ENCODE measurements at regions not wholly inside any gene's neighbourhood (a gene's known extent, or its start where the extent isn't known, plus 50 kb on each side); places are given as distances from the start of the nearest gene placed in this dataset.

DNA sequence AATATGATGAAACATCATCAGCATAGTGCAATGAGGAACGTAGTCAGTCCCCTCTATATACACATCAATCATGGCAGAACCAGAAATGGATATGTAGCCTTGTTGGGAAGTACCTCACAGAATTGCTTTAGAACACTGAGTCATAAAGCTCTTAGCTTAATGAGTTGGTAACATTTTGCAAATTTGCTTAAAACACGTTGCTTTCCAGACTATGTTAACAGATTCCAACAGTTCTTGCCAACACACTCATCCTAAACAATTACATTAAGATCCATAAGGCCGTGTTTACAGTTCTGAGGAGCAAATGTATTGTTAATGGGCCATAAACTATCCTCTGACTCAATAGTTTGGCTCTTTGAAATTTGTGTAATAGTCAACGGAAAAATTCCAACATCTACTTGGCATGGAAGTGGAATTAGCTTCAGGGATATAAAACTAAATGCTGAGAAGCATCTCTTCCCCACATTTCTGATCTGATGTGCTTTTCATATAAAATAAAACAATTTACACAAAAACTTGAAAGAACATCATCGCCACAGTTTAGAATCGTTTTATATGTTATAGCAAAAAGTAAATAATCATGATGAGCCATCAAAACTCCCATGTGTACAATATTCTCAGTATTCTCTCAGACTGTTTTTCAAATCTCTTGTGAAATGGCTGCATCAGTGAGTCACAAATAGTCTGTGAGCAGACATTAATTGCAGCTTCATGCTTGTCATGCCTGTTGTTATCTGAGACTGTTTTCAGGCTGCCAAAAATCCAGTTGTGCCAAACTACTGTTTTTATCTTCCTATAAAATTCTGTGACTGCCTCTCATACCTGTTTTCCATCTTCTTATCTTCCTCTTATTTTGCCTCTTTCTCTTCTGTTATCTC, 291.9 kb downstream of the COX7C start:
- Histone ChIP-seq H3K27me3 (no peaks in the 10 kb centered on the region), H3K36me3 (no peaks in the 10 kb centered on the region), H3K9me3 (ENCODE audit: low read depth) (no peaks in the 10 kb centered on the region), H3K4me1 (ENCODE audit: low read depth) (peaks cover 14% of the 10 kb centered on the region), H3K27ac (no peak overlapping the region), H3K4me3 (no peak overlapping the region)
- TF ChIP-seq CTCF (IDR thresholded peaks at IDR 0.05; ENCODE audit: low read depth, low read length), result no peak
- peak in 1 of 2 donors; percentile 87 for DNase-seq (ENCODE audit: low read depth in 1 of 2, low spot score in 1 of 2)

GRCh38 chr5:86917117-86917579, 299.4 kb downstream of the COX7C start:
- DNase-seq (ENCODE audit: low read depth in 1 of 2, low spot score in 1 of 2), result peak; percentile 68 to 78
- no peaks in the 10 kb centered on the region for H3K4me1 ChIP-seq (ENCODE audit: low read depth)
- no peaks in the 10 kb centered on the region for H3K27me3 ChIP-seq
- H3K9me3 ChIP-seq (ENCODE audit: low read depth), result no peaks in the 10 kb centered on the region
- no peak for TF ChIP-seq CTCF (IDR thresholded peaks at IDR 0.05; ENCODE audit: low read depth, low read length)
- no peaks in the 10 kb centered on the region for H3K36me3 ChIP-seq
- no peak overlapping the region for H3K27ac ChIP-seq
- no peak overlapping the region for H3K4me3 ChIP-seq

DNA sequence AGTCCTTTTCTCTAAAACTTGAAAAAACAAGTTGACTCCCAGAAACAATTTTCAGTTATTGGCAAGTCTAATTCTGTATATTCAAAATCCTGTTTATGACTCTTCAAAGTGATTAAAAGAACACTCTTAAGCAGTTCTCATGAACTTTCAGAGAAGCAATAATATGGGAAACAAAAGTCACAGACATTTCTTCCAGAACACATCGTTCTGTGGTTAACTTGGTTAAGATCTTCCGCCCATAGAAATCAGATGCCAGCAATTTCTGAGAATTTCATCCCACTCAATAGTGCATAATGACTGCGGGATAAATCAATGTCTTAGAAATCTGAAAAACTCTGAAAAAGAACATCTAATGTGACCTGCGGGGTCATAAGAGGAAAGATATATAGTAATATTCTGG, 300.5 kb downstream of the COX7C start:
- H3K4me1 ChIP-seq (ENCODE audit: low read depth), result no peaks in the 10 kb centered on the region
- no peak overlapping the region for H3K27ac ChIP-seq
- no peak for TF ChIP-seq CTCF (IDR thresholded peaks at IDR 0.05; ENCODE audit: low read depth, low read length)
- DNase-seq (ENCODE audit: low read depth in 1 of 2, low spot score in 1 of 2), result no peak
- H3K9me3 ChIP-seq (ENCODE audit: low read depth), result no peaks in the 10 kb centered on the region
- H3K36me3 ChIP-seq, result no peaks in the 10 kb centered on the region
- no peaks in the 10 kb centered on the region for H3K27me3 ChIP-seq
- H3K4me3 ChIP-seq, result no peak overlapping the region

- no peak for TF ChIP-seq CTCF (IDR thresholded peaks at IDR 0.05; ENCODE audit: low read depth, low read length)
Measured at GRCh38 chr5:86926033-86926432, 308.3 kb downstream of the COX7C start.

DNA sequence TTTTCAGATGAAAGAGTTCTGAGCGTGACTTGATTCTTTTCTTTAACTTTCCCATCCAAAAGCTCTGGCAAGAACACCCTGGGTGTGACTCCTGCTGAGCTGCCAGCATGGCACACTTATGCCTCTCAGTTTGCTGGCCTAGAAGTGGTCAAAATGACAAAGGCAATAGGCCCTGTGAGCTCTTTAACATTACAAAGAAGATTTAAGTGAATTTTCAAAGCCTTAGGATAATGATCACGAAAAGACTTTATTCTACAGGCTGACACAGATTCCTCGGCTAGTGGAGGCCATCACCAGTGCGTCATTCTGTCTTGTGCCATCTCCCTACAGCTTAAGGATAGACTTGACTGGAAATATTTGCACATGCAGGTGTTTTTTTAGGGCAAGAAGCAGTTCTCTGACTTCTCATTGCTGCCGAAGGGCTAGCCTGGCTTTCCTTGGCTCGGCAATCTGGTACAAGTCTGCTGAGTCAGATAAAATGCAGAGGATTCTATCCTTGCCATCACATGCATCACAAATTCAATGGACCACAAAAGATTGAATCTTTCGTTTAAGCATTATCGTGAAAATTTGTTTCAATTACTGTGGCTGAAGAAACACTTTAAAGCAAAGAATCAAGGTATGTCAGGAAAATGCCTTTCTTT, 311.5 kb downstream of the COX7C start:
- Histone ChIP-seq H3K27me3 (peaks cover 2% of the 10 kb centered on the region), H3K36me3 (no peaks in the 10 kb centered on the region), H3K4me1 (ENCODE audit: low read depth) (no peaks in the 10 kb centered on the region), H3K9me3 (ENCODE audit: low read depth) (no peaks in the 10 kb centered on the region), H3K4me3 (no peak overlapping the region), H3K27ac (no peak overlapping the region)
- no peak for DNase-seq (ENCODE audit: low read depth in 1 of 2, low spot score in 1 of 2)
- TF ChIP-seq CTCF (IDR thresholded peaks at IDR 0.05; ENCODE audit: low read depth, low read length), result no peak

More at GRCh38 chr5:86926033-86926432, 308.3 kb downstream of the COX7C start:
- H3K9me3 ChIP-seq (ENCODE audit: low read depth), result no peaks in the 10 kb centered on the region
- peaks cover 2% of the 10 kb centered on the region for H3K27me3 ChIP-seq
- H3K36me3 ChIP-seq, result no peaks in the 10 kb centered on the region
- no peaks in the 10 kb centered on the region for H3K4me1 ChIP-seq (ENCODE audit: low read depth)
- no peak overlapping the region for H3K4me3 ChIP-seq
- no peak overlapping the region for H3K27ac ChIP-seq
- no peak for DNase-seq (ENCODE audit: low read depth in 1 of 2, low spot score in 1 of 2)

Measured in cardiac muscle cell (in vitro differentiated cells and primary cell).